ENCODE measurements at regions not wholly inside any gene's neighbourhood (a gene's known extent, or its start where the extent isn't known, plus 50 kb on each side); places are given as distances from the start of the nearest gene placed in this dataset.
A peak's percentile ranks its signal among the peaks of the same experiment; 100 is the strongest.

DNA sequence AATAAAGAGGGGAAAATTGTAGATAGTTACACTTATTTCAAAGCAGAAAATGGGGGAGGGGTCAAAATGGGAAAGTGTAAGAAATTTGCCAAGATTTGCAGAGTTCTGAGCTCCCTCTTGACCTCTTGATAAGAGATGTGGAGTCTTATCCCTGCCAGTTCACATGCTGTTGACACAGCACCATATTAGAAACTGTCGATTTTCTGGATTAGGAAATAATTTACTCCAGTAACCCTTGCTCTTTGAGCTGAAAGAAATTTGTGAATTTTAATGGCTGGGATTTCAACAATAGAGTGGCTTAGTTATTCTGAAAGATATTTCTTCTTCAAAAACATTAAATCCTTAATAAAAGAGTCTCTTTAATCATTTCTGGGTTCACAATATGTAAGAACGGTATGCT lies 306.2 kb upstream of the CNTN4 start:
- no peak overlapping the region for H3K4me3 Mint-ChIP-seq
- peaks cover 8% of the 10 kb centered on the region for H3K9me3 Mint-ChIP-seq
- no peaks in the 10 kb centered on the region for H3K36me3 Mint-ChIP-seq
- H3K4me1 Mint-ChIP-seq, result no peaks in the 10 kb centered on the region
- no peaks in the 10 kb centered on the region for H3K27me3 Mint-ChIP-seq
- H3K27ac Mint-ChIP-seq, result no peak overlapping the region

GRCh38 chr3:1798711-1799405 lies 299.8 kb upstream of the CNTN4 start:
- Mint-ChIP-seq H3K27ac (peak overlapping the region; percentile 19), H3K4me3 (no peak overlapping the region), H3K27me3 (no peaks in the 10 kb centered on the region), H3K36me3 (no peaks in the 10 kb centered on the region), H3K9me3 (peaks cover 8% of the 10 kb centered on the region), H3K4me1 (no peaks in the 10 kb centered on the region)

DNA sequence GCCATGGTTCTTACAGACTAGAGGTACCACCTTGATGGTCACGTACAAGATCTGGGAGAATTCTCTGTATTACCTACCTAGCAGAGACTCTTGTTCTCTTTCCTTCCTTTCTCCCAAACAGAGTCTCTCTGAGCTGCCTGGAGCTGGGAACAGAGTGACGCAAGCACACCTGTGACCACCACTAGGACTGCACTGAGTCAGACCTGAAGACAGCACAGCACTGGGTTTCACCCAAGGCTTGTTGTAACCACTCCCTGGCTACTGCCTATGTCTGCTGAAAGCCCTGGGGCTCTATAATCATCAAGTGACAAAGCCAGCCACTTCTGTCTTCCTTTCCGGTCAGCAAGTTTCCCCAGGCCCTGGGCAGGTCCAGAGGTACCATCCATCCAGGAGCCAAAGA lies 293.3 kb upstream of the CNTN4 start:
- Mint-ChIP-seq H3K4me1 (no peaks in the 10 kb centered on the region), H3K4me3 (no peak overlapping the region), H3K36me3 (no peaks in the 10 kb centered on the region), H3K9me3 (peaks cover 35% of the 10 kb centered on the region), H3K27me3 (no peaks in the 10 kb centered on the region), H3K27ac (no peak overlapping the region)

GRCh38 chr3:1808590-1808989 lies 290.1 kb upstream of the CNTN4 start:
- no peak overlapping the region for H3K4me3 Mint-ChIP-seq
- no peaks in the 10 kb centered on the region for H3K36me3 Mint-ChIP-seq

GRCh38 chr3:1823867-1824266 lies 274.8 kb upstream of the CNTN4 start:
- H3K4me3 Mint-ChIP-seq, result no peak overlapping the region
- no peaks in the 10 kb centered on the region for H3K27me3 Mint-ChIP-seq
- no peaks in the 10 kb centered on the region for H3K4me1 Mint-ChIP-seq
- no peak overlapping the region for H3K27ac Mint-ChIP-seq
- no peaks in the 10 kb centered on the region for H3K36me3 Mint-ChIP-seq
- no peaks in the 10 kb centered on the region for H3K9me3 Mint-ChIP-seq

More at GRCh38 chr3:1808590-1808989, 290.1 kb upstream of the CNTN4 start:
- Mint-ChIP-seq H3K27me3 (no peaks in the 10 kb centered on the region), H3K27ac (no peak overlapping the region), H3K9me3 (peaks cover 30% of the 10 kb centered on the region), H3K4me1 (no peaks in the 10 kb centered on the region)

- Mint-ChIP-seq H3K27me3 (no peaks in the 10 kb centered on the region), H3K9me3 (no peaks in the 10 kb centered on the region), H3K36me3 (no peaks in the 10 kb centered on the region), H3K27ac (no peak overlapping the region), H3K4me1 (no peaks in the 10 kb centered on the region), H3K4me3 (no peak overlapping the region)
Observed at GRCh38 chr3:1824359-1824758, 274.3 kb upstream of the CNTN4 start.

GRCh38 chr3:1828519-1828918 lies 270.1 kb upstream of the CNTN4 start:
- Mint-ChIP-seq H3K27me3 (no peaks in the 10 kb centered on the region), H3K4me1 (no peaks in the 10 kb centered on the region), H3K27ac (no peak overlapping the region), H3K36me3 (no peaks in the 10 kb centered on the region), H3K9me3 (peaks cover 6% of the 10 kb centered on the region), H3K4me3 (no peak overlapping the region)

GRCh38 chr3:1830851-1831250 lies 267.8 kb upstream of the CNTN4 start:
- no peaks in the 10 kb centered on the region for H3K36me3 Mint-ChIP-seq

DNA sequence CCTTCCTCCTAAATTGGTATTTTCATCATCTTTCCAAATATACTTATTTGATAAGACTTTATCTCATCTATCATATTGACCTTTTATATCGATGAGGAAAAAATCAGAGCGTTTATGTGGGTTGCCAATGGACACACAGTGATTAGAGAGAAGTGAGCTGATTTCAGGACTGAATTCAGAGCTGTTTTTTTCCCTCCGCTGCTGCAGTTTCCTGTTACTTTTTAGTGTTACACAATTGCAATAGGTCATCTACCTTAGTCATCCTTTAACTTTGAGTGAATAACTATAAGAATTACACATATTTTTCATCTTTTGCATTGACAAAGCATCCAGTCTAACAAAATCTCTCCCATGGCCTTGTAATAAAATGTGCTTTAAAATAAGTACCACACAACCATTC lies 266.3 kb upstream of the CNTN4 start:
- no peaks in the 10 kb centered on the region for H3K36me3 Mint-ChIP-seq
- no peak overlapping the region for H3K4me3 Mint-ChIP-seq
- no peak overlapping the region for H3K27ac Mint-ChIP-seq
- H3K27me3 Mint-ChIP-seq, result no peaks in the 10 kb centered on the region
- H3K4me1 Mint-ChIP-seq, result no peaks in the 10 kb centered on the region
- peaks cover 6% of the 10 kb centered on the region for H3K9me3 Mint-ChIP-seq

More at GRCh38 chr3:1830851-1831250, 267.8 kb upstream of the CNTN4 start:
- Mint-ChIP-seq H3K4me1 (no peaks in the 10 kb centered on the region), H3K4me3 (no peak overlapping the region), H3K9me3 (peaks cover 6% of the 10 kb centered on the region), H3K27me3 (no peaks in the 10 kb centered on the region), H3K27ac (no peak overlapping the region)

GRCh38 chr3:1843111-1843510 lies 255.6 kb upstream of the CNTN4 start:
- H3K4me3 Mint-ChIP-seq, result no peak overlapping the region
- H3K27ac Mint-ChIP-seq, result no peak overlapping the region
- no peaks in the 10 kb centered on the region for H3K27me3 Mint-ChIP-seq
- H3K36me3 Mint-ChIP-seq, result no peaks in the 10 kb centered on the region
- H3K9me3 Mint-ChIP-seq, result peaks cover 4% of the 10 kb centered on the region
- H3K4me1 Mint-ChIP-seq, result no peaks in the 10 kb centered on the region

- no peaks in the 10 kb centered on the region for H3K9me3 Mint-ChIP-seq
- H3K36me3 Mint-ChIP-seq, result no peaks in the 10 kb centered on the region
- H3K27me3 Mint-ChIP-seq, result no peaks in the 10 kb centered on the region
- H3K4me3 Mint-ChIP-seq, result no peak overlapping the region
- no peaks in the 10 kb centered on the region for H3K4me1 Mint-ChIP-seq
- no peak overlapping the region for H3K27ac Mint-ChIP-seq
Observed at GRCh38 chr3:1847571-1847970, 251.1 kb upstream of the CNTN4 start.

GRCh38 chr3:1848935-1849334 lies 249.7 kb upstream of the CNTN4 start:
- H3K4me1 Mint-ChIP-seq, result no peaks in the 10 kb centered on the region
- no peak overlapping the region for H3K4me3 Mint-ChIP-seq
- no peak overlapping the region for H3K27ac Mint-ChIP-seq
- no peaks in the 10 kb centered on the region for H3K9me3 Mint-ChIP-seq
- no peaks in the 10 kb centered on the region for H3K36me3 Mint-ChIP-seq
- no peaks in the 10 kb centered on the region for H3K27me3 Mint-ChIP-seq

DNA sequence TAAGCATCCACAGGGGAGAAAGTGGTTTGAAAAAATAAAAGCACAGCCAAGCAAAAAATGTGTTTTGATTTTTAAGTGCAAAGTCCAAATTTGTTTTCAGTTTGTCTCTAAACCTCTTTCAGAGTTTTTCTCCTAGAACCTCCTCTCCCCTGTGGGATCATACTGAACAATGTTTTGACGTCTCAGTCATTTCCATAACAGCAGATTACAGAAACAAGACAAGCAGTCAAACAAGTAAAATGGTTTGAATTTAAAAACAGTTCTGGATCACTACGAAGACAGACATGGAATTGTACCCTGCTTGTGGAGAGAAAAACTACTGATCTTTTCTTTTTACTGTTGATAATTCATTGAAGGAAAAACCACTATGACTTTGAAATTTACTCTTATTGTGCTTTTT lies 245.7 kb upstream of the CNTN4 start:
- Mint-ChIP-seq H3K36me3 (no peaks in the 10 kb centered on the region), H3K27ac (no peak overlapping the region), H3K27me3 (no peaks in the 10 kb centered on the region), H3K9me3 (no peaks in the 10 kb centered on the region), H3K4me1 (no peaks in the 10 kb centered on the region), H3K4me3 (no peak overlapping the region)

GRCh38 chr3:1855841-1856240 lies 242.8 kb upstream of the CNTN4 start:
- Mint-ChIP-seq H3K4me1 (no peaks in the 10 kb centered on the region), H3K36me3 (no peaks in the 10 kb centered on the region), H3K27ac (no peak overlapping the region), H3K4me3 (no peak overlapping the region), H3K9me3 (no peaks in the 10 kb centered on the region), H3K27me3 (no peaks in the 10 kb centered on the region)

GRCh38 chr3:1870738-1871137 lies 227.9 kb upstream of the CNTN4 start:
- H3K27me3 Mint-ChIP-seq, result no peaks in the 10 kb centered on the region
- H3K4me3 Mint-ChIP-seq, result no peak overlapping the region
- peaks cover 13% of the 10 kb centered on the region for H3K9me3 Mint-ChIP-seq
- H3K4me1 Mint-ChIP-seq, result no peaks in the 10 kb centered on the region
- H3K36me3 Mint-ChIP-seq, result no peaks in the 10 kb centered on the region
- H3K27ac Mint-ChIP-seq, result no peak overlapping the region

GRCh38 chr3:1883534-1883933 lies 215.1 kb upstream of the CNTN4 start:
- Mint-ChIP-seq H3K27ac (no peak overlapping the region), H3K9me3 (no peaks in the 10 kb centered on the region), H3K36me3 (no peaks in the 10 kb centered on the region), H3K4me1 (no peaks in the 10 kb centered on the region), H3K4me3 (no peak overlapping the region), H3K27me3 (no peaks in the 10 kb centered on the region)

DNA sequence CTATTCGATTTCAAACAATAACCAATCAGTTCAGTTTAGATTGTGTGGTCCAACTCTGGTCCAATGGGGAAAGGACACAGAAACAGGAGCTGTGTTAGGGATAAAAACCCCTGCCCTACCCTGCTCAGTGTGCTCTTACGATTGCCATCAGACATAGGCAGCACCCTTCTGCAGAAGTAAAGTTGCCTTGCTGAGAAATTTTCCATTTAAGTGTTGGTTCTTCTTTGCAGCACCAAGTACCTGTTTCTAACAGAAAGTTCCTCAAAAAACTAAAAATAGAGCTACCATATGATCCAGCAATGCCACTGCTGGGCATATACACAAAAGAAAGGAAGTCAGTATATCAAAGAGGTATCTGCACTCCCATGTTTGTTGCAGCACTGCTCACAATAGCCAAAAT lies 206.2 kb upstream of the CNTN4 start:
- H3K9me3 Mint-ChIP-seq, result peaks cover 4% of the 10 kb centered on the region
- H3K27me3 Mint-ChIP-seq, result no peaks in the 10 kb centered on the region
- H3K4me1 Mint-ChIP-seq, result no peaks in the 10 kb centered on the region
- H3K27ac Mint-ChIP-seq, result no peak overlapping the region
- H3K4me3 Mint-ChIP-seq, result no peak overlapping the region
- H3K36me3 Mint-ChIP-seq, result no peaks in the 10 kb centered on the region

Data from activated naive CD4-positive, alpha-beta T cell treated with anti-CD3 and anti-CD28 coated beads, Interleukin-2, amount 50 U/mL, for 24 hours (primary cell).